ENCODE measurements at regions not wholly inside any gene's neighbourhood (a gene's known extent, or its start where the extent isn't known, plus 50 kb on each side); places are given as distances from the start of the nearest gene placed in this dataset.

DNA sequence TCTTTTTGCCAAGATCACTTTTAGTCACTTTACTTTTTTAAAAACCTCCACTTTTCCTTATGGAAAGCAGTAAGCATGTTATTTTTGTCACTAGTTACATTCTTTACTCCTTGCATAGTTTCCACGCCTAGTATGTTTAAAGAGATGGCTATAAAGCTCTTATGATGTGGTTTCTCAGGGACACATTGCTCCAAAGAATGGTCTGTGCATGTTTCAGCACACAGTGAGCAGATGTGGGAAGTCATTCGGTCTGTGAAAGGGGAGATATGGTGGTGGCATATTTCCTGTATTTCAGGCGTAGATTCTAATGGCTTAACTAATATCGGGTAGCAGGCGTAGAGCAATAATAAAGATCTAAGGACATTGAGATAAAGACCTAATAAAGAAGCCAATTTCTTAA lies 180.7 kb downstream of the SLITRK6 start:
- DNase-seq (ENCODE audit: low read depth) = no peak
- H3K4me3 ChIP-seq (ENCODE audit: low read depth, low read length) = no peak overlapping the region
- TF ChIP-seq CTCF (IDR thresholded peaks at IDR 0.05; ENCODE audit: control insufficient read depth, extremely low read depth, insufficient read depth) = no peak

DNA sequence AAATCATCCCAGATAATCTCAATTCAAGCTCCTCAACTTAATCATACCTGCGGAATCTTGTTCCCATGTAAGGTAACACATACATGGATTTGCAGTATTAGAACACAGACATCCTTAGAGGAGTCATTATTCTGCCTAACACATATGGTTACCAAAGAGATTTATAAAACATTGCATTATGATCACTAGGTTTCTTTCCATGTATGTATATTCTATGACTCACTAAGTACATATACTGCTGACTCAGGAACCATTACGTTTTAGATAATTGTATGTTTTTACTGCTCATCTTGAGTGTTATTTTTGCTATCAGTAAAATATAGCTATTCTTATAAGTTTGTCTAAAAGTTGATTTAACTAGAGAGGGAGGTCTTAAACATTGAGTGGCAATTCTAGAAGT lies 182.9 kb downstream of the SLITRK6 start:
- H3K4me3 ChIP-seq (ENCODE audit: low read depth, low read length) = no peak overlapping the region
- no peak for DNase-seq (ENCODE audit: low read depth)
- no peak for TF ChIP-seq CTCF (IDR thresholded peaks at IDR 0.05; ENCODE audit: control insufficient read depth, extremely low read depth, insufficient read depth)

DNA sequence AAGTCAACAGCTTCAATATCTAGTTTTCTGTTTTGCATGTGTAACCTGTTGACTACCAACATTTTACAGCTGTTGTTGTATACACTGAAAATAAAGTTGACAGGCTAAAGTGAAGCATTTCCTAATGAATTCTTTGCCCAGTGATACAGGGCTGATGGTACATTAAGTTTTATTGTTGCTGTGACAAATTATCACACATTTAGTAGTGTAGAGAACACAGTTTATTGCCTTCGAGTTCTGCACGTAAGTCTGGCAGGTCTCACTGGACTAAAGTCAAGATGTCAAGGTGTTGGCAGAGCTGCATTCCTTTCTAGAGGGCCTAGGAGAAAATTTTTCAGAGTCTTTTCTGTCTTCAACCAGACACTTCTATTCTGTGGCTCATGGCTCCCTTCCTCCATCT lies 184.2 kb downstream of the SLITRK6 start:
- no peak for TF ChIP-seq CTCF (IDR thresholded peaks at IDR 0.05; ENCODE audit: control insufficient read depth, extremely low read depth, insufficient read depth)
- H3K4me3 ChIP-seq (ENCODE audit: low read depth, low read length) = no peak overlapping the region
- no peak for DNase-seq (ENCODE audit: low read depth)

DNA sequence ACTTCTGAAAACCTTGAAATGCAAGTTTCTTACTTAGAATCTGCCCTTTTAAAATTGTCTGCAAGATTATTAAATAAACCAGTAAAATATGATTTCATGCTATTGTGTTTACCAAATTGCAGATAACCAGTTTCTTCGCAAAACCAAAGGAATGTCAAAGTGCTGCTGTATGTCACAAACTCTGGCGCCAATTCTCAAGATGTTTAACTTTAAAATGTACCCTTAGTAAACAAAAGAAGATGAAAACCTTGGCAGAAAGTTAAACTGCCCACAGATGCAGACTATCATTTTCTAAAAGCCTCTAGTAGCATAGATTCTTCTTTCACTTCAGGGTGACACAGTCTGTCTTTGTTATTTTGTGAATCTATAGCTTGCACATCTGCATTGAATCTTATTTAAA lies 189.2 kb downstream of the SLITRK6 start:
- no peak for TF ChIP-seq CTCF (IDR thresholded peaks at IDR 0.05; ENCODE audit: control insufficient read depth, extremely low read depth, insufficient read depth)
- no peak for DNase-seq (ENCODE audit: low read depth)
- H3K4me3 ChIP-seq (ENCODE audit: low read depth, low read length) = no peak overlapping the region

- TF ChIP-seq CTCF (IDR thresholded peaks at IDR 0.05; ENCODE audit: control insufficient read depth, extremely low read depth, insufficient read depth) = no peak
- H3K4me3 ChIP-seq (ENCODE audit: low read depth, low read length) = no peak overlapping the region
- DNase-seq (ENCODE audit: low read depth) = no peak
These were observed 190.9 kb downstream of the SLITRK6 start for GRCh38 chr13:85608255-85608829.

DNA sequence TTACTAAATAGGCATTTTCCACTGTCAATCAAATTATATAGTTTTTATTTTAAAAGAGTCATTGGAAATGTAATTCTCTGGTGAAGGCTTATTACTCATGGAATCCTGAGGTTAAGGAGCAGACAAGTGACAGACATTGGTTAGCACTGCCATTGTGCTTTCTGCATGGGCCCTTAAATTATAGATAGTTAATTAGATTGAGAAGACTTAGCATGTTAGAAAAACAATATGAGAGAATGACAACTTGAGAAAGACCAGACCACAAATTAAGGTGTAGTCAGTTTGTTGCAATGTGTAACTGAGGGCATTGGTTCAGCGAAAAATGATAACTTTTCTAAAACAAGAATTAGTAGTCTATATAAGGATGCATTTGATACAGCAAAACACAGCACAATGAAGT lies 195.5 kb downstream of the SLITRK6 start:
- no peak overlapping the region for H3K4me3 ChIP-seq (ENCODE audit: low read depth, low read length)
- DNase-seq (ENCODE audit: low read depth) = no peak
- TF ChIP-seq CTCF (IDR thresholded peaks at IDR 0.05; ENCODE audit: control insufficient read depth, extremely low read depth, insufficient read depth) = no peak

DNA sequence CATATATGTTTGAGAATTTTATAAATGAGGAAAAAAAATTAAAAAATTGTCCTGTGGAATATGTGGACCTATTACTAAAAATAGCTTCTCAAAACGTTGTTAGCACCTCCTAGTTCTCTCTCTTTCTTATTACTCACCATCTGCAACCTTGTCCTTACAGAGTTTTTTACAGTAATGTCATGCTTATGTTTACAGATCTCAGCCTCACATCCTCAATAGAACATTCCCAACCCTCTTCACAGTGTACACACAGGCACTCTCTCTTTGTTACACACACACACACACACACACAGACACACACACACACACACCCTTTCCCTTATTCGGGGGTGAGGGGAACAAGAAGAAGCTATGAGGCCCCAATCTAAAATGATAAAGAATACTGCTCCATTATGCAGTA lies 197.7 kb downstream of the SLITRK6 start:
- TF ChIP-seq CTCF (IDR thresholded peaks at IDR 0.05; ENCODE audit: control insufficient read depth, extremely low read depth, insufficient read depth) = no peak
- H3K4me3 ChIP-seq (ENCODE audit: low read depth, low read length) = no peak overlapping the region
- no peak for DNase-seq (ENCODE audit: low read depth)

Measured in LNCaP clone FGC (cell line).